HK-2 (cell line): ENCODE measurements at regions not wholly inside any gene's neighbourhood (a gene's known extent, or its start where the extent isn't known, plus 50 kb on each side); places are given as distances from the start of the nearest gene placed in this dataset.
"Not testable (repeated sequence)": the region's sequence is repeated elsewhere in the genome, so short reads cannot be mapped to it uniquely, and the experiment has no call there.

ENCODE experiments used
- DNase-seq: peaks from one replicate; pipeline ENCODE4 v3.0.0-alpha.2; 2018; ENCODE audit not compliant: unreplicated experiment

DNA sequence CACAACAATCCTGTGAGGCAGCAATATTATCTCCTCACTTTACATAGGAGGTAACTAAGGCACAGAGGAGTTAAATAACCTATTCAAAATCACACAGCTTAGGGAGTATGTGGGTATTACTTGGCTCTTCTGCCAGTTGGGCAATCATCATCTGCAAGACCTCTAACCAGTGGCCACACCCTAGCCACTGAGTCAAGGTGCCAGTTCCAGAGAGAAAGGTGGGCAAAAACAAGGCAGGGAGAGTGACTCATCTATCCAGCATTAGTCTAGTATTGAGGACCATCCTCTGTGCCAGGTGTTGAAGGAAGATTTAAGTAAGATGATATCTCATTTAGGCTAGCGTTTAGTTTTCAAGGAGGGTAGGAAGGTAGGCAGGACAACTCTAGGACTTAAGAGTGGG is 113.9 kb upstream of the EOLA2 start:
- DNase-seq, result no peak

DNA sequence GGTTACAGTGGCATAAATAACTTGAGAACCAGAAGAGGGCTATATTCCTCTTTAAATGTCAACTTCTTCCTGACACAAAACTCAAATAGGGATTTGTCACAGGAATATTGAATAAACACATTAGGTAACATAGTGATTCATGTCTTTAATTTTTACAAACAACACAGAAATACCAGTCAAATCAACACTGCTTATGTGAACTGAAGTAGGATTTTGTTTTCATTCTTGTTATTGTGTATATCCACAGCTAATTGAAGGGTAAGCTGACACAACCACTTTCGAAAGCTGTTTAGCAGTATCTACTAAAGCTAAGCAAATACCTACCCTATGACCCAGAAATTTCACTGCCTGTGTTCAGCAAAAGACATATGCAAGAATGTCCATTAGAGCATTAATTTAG is 120.4 kb upstream of the EOLA2 start:
- DNase-seq, result no peak

- no peak for DNase-seq
Observed at GRCh38 chrX:150060406-150060805, 122.1 kb upstream of the EOLA2 start.

- peak; percentile 10 for DNase-seq
Observed at GRCh38 chrX:150062292-150063137, 124.2 kb upstream of the EOLA2 start.

DNA sequence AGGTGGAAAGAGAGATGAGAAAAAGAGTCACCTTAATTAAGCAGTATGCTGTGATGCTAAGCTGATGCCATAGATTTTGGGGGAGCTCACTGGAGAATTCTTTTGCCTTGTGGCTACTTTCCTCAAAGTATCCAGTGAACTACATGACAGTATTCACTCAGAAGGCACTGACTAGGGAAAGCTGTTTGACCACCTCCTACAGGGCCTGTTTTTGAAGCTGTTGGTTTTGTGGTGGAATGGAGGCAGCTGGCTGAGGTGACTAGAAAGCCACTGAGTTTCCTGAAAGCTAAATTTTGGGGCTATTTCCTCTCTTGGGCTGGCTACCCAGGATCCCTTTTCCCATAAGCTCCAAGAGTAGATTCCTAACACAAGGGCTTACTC is 124.8 kb upstream of the EOLA2 start:
- DNase-seq, result no peak

GRCh38 chrX:150063674-150064073 is 125.4 kb upstream of the EOLA2 start:
- no peak for DNase-seq

- no peak for DNase-seq
Observed at GRCh38 chrX:150074175-150074574, 135.9 kb upstream of the EOLA2 start.

GRCh38 chrX:150080497-150080896 is 142.2 kb upstream of the EOLA2 start:
- no peak for DNase-seq

GRCh38 chrX:150081076-150081475 is 142.8 kb upstream of the EOLA2 start:
- DNase-seq, result no peak

DNA sequence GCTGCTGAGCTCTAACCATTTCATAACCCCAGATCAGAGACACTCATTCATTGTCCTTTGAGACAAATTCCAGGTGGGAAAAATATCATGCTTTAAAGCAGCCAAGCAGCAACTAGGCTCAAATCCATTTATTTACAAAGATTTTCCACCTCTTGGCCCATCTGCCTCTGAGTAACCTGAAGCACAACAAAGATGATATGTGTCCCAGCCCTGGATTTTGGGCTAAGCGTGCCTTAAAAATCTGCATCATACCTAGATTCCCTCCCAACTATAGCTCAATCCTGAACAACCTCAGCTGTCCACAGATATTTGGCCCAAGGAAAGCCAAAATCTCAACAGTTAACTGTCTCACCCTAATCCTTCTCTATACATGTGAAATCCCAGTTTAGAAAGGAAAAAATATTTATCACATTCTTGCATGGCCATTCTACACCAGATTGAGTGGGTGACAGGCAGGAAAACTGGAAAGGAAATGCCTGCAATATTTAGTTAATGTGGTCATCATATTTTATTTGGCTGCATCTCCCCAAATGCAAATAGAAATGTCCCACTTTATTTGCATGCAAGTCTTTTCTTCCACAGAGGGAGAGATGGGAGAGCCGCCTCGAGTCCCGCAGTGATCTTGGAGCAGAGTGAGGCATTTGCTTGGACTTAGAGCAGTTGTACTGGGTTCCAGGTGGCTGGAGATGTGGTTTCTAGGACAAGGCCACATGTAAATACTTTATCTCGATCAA is 146.4 kb upstream of the EOLA2 start:
- DNase-seq, result peak; percentile 4

DNA sequence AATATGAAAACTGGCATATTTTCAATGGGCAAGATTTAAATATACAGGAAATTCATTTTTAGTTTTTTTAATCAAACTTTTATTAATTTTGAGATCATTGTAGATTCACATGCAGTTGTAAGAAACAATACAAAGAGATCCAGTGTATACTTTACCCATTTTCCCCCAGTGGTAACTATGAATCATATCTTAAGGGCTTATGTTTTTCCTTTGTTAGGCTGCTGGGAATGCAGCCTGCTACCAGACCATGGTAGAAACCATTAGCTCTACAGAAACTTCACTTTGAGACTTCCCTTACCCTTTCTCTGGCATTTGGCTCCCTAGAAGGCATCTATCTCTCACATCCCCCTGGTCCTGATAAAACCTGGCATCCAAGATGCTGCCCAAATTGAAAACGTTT is 147.6 kb upstream of the EOLA2 start:
- DNase-seq, result no peak

GRCh38 chrX:150086371-150086770 is 148.1 kb upstream of the EOLA2 start:
- no peak for DNase-seq

DNA sequence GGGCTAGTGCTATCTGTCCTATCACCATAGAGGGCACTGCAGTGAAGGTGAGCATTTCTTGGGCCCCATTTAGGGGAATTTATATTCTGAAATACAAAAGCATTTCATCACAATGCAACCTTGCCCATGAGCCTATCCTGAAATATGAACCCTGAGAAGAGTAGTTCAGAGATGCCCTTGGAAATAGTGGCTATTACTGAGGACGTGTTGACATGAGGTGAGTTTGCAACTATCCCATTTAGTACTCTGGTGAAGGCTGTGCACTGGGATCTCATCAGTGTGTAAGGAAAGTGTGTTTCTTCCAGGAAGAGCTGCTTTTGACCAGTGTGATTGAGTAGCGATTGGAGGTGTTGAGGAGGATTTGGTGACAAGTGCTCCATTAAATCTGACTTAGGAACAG is 149.3 kb upstream of the EOLA2 start:
- DNase-seq, result no peak

- no peak for DNase-seq
Observed at GRCh38 chrX:150088042-150088441, 149.8 kb upstream of the EOLA2 start.

- no peak for DNase-seq
Observed at GRCh38 chrX:150088766-150089518, 150.7 kb upstream of the EOLA2 start.

- DNase-seq, result not testable (repeated sequence)
Observed at GRCh38 chrX:150091300-150091699, 153.0 kb upstream of the EOLA2 start.

GRCh38 chrX:150092549-150092948 is 154.3 kb upstream of the EOLA2 start:
- no peak for DNase-seq

- no peak for DNase-seq
Observed at GRCh38 chrX:150094375-150094774, 156.1 kb upstream of the EOLA2 start.

DNA sequence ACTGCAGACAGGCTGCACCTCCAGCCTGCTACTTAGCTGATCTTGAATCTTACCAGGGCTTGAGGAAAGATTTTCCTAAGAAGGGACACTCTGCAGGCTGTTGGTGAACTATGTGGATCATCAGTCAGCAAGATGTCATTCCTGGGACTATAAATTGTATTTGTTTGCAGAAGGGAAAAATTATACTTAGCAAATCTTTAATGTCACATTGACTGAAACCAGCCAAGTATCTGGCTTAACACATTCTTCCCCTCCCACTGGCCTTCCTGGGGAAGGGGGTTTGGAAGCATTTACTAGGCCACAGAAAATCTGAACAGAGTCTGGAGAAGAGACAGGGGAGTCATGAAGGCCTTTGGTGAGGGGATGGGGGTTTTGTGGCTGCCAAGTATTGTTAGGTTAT is 156.7 kb upstream of the EOLA2 start:
- no peak for DNase-seq

- DNase-seq, result no peak
Observed at GRCh38 chrX:150099316-150099715, 161.0 kb upstream of the EOLA2 start.

- no peak for DNase-seq
Observed at GRCh38 chrX:150100261-150100660, 162.0 kb upstream of the EOLA2 start.

GRCh38 chrX:150118476-150118875 is 180.2 kb upstream of the EOLA2 start:
- no peak for DNase-seq

DNA sequence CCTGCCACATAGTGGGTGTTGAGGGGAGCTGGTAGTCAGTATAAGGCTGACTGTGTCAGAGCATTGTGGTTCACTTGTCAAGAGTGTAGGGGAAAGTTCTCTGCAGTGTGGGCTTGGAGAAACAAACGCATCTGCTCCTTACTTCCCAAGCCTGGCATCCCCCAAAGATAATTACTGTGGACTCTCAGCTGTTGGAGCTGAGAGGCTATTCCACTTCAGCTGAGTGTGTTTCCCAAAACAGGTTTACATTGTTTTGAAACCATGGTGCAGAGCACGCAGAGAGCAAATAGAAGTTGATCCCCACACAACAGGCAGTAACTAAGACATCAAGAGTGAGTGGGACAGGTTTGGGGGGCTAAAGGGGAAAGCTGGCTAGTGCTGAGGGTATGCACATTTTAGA is 181.0 kb upstream of the EOLA2 start:
- no peak for DNase-seq
